Fibroblast of skin of left quadriceps (primary cell): ENCODE measurements at regions not wholly inside any gene's neighbourhood (a gene's known extent, or its start where the extent isn't known, plus 50 kb on each side); places are given as distances from the start of the nearest gene placed in this dataset.
A peak's percentile ranks its signal among the peaks of the same experiment; 100 is the strongest.

ENCODE experiments used
- DNase-seq, 2 experiments: peaks; one replicate each; pipeline ENCODE4 v3.0.0-alpha.2; 2013; ENCODE audit warnings: low read depth in 2 of 2

DNA sequence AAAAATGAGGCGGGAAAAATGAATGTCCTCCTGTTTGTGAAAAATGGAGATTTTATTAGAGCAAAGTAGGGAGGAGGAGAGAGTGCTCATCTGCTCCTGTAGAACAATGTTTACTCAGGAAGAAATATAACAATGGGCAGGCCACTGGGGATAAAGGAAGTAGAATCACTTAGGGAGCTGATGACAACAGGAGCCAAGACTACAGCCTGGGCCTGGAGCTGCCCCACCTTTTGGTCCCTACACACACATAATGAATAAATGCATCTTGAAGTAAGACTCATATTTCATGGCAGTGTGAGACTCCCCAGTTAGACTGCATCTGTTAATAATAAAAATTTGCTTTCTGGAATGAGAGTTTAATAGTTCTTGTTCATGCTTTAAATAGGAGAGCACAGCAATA lies 1939.8 kb downstream of the EFNA5 start:
- peak in 1 of 2 experiments; percentile 13 for DNase-seq

DNA sequence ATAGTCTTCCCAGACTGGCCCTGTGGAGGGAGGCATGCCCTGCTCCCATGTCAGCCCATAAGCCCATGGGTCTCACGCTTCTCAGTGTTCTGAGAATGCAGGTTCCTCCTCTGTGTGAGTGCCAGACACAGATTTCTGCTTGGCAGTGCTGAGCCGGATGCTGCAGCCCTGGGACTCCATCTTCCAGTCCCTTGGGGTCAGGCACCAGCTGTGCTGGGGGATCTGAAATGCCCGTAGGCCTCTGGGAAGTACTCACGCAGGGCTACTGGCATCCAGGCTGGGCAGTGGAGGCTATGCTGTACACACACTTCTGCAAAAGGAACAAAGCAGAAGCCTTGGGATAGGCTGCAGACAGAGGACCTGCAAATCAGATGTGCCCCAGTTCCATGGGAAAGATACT lies 1944.6 kb downstream of the EFNA5 start:
- no peak for DNase-seq

DNA sequence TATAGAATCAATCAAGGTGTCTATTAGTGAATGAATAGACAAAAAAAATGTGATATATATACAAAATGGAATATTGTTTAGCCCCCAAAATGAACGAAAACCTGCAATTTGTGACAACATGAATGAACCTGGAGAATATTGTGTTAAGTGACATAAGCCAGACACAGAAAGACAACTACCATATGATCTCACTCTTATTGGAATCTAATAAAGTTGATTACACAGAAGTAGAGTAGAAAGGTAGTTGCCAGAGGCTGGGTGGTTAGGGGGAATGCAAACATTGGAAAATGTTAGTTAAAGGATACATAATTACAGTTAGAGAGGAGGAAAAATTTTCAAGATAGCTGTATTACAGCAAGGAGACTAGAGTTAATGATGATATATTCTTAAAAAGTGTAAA lies 1962.3 kb downstream of the EFNA5 start:
- no peak for DNase-seq

DNA sequence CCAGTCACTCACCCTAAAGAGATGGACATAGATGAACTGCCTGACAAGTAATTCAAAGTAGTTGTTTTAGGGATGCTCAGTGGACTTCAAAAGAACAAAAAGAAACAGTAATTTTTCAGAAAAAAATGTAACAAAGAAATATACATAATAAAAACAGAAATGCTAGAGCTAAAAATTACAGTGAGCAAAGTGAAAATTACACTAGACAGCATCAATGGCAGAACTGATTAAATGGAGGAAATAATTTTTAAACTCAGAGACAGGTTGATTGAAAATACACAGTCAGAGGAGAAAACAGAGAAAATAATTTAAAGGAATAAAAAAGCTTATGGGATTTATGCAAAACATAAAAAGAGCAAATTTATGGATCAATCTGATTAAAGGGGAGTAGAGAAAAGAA lies 1968.4 kb downstream of the EFNA5 start:
- no peak for DNase-seq

DNA sequence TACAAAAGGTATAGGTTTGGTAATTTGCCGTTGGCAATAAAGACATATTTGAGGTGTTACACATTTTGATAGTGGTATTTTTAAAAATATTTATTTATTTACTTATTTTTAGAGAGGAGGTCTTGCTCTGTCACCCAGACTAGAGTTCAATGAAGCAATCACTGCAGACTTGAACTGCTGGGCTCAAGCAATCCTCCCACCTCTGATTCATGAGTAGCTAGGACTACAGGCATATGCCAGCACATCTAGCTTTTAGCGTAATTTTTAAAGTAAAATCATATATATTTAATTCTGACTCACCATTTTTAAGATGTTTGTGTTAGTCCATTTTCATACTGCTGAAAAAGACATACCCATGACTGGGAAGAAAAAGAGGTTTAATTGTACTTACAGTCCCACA lies 1974.3 kb downstream of the EFNA5 start:
- no peak for DNase-seq

DNA sequence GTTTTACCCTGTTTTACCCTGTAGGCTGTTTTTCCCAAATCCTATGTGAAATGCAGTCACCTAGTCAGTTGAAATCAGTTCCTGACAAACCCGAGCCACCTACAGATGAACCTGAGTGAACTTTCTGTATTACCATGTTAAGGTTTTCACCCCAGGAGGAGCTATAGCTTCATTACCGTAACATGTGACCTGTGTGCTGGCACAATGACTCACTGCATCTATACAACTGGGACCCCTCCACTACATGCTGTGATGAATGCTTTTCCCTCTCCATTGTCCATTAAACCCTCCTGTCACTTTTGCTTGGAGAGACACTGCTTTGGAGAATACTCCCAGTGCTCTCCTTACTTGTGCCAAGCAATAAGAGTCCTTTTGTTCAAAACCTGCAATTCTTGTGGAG lies 1974.8 kb downstream of the EFNA5 start:
- DNase-seq: no peak

DNA sequence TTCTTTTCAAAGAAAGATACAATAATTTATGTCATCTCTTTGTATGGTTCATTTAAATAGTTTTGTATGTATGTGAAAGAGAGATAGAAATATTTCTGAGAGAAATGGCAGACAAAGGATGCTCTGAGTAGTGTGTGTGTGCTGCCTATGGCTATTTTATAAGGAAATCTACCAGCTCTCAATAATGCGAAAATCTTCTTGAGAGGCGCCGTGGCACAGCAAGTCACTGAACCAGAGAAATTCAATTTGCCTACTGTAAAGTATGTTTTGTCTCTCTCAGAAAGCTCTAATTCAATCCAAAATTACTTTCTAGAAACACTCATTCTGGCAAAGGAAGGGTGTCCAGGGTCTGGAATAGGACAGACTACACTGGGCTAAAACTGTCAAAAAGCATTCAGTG lies 1981.1 kb downstream of the EFNA5 start:
- no peak for DNase-seq

DNA sequence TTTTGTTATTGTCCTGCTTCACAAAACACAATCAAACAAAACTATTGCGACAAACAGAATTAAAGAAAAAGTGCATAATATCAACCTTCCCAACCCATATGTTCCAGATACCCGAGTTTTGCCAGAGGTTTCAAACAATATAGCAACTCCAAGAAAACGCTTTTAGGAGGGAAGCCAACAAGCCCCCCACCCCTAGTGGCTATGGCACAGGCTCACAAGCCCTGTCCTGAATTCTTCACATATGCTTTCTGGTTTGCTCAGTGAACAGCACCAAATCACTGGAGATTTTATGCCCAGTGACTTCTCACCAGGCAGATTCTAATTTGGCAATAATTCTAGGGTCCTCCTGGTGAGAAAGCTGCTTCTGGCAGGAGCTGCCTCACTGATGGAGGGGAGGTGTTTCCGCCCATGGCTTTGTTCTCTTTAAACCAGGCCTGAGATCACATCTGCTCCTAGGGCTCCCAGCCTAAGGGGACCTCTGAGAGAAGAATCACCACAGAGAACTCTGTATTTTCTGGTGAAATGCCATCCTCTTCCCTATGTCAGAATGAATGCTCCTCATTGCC lies 1982.4 kb downstream of the EFNA5 start:
- DNase-seq: no peak

DNA sequence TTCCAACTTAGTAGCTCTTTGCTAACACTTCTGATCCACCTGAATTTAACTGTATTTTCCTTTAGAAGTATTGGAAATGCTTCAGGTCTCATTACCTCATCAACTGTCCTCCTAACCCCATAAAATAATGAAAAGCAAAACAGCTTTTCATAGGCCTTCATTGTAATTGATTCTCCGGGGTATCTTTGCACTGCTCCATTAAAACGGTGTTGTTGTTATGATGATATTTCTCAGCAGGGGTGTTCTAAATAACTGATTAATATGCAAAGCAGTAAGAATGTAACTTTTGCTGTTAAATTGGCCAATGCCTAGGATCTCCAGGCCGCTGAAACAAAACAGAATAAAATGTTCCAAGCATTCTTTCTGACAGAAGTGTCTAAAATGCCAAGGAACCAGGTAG lies 1983.2 kb downstream of the EFNA5 start:
- DNase-seq: no peak

DNA sequence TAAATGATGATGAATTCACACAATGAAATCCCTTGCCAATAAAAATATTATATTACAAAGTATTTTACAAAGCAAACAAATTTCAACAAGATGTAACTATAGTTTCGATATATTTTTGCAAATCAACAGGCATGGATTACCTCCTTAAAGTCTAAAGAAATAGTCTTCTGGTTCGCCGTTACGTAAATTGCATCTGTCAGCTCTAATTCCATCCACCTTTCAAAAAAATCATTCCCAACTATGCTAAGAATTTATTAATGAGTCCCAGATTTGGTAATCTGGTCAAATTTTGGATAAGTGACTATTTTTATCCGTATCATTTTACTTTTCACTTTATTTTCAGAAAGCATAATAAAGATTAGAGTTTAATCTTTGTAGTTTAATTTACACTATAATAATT lies 1984.9 kb downstream of the EFNA5 start:
- DNase-seq: no peak

DNA sequence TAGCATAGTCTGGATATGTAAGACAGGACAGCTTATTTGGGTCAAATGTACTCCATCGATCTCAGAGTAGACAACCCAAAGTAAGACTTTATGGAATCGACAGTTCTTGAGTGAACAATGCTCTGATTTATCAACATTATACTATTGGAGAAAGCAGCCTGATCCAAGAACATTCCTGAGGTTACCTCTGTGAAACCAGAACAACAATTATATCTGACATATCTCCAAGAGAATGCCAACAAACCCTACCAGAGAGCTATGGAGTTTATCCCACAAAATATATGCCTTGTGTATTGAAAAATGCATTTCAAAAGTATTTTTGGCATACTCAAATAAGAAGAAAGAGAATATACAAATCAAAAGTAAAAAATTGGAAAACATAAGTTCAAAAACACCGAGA lies 1985.9 kb downstream of the EFNA5 start:
- DNase-seq: peak in 1 of 2 experiments; percentile 0

DNA sequence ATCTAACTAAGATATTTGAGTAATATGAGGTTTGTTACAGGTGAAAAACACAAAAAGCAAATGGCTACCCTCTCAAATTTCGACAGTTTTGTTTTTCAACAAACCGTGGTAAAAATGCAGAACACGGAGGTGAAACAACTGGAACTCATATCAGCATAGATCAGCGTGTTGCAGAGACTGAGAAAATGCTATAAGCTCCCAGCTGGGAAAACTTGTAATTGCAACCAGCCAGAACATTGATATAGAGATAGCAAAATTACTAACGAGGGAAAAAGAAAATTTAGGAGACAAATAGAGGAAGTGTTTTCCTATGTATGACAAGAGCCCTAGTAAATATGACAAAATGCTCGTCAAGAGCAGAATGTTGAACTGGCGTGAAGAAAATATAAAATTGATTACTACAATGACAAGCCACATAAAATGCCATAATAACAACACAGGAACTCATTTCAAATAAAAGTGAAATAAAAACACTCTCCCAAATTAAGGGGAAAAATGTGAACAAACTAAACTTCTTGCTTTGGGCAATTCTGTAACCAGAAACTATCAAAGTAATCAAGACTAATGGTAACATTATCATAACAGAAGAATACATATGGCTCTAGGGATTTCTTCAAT lies 1989.8 kb downstream of the EFNA5 start:
- no peak for DNase-seq

DNA sequence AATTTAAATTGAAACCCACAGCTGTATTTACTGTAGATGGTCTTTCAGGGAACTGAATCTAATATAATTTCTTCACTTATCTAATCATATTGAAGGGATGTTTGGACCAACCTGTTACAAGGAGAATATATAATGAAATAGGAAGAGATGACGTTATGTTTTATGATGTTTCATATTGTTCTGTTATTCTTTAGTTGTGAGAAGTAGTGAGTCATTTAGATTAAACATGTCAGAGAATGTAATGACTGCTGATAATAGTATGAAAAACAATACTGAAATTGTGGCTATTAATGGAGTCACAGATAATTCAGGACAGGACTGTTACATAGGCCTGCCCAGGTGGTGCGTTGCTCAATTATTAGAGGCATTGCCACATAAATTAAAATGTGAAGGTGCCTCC lies 1993.4 kb downstream of the EFNA5 start:
- DNase-seq: no peak

DNA sequence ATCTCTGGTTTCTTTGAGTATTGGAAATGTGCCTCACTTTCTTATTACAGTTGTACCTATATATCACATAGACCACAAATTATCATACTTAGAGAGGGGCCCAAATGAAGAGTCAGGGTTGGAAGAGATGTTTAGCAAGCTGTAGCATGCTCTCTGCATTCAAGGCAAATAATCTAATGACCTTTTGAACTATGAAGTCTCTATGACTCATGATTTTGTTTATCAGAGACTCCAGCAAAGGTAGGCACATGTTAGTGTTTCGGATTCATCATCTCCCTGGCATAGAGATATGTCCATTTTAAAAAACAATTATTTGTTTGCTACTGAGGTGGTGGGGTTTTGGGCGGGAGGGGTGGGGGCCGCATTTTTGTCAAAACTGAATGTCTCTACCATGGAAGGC lies 2000.1 kb downstream of the EFNA5 start:
- DNase-seq: no peak

DNA sequence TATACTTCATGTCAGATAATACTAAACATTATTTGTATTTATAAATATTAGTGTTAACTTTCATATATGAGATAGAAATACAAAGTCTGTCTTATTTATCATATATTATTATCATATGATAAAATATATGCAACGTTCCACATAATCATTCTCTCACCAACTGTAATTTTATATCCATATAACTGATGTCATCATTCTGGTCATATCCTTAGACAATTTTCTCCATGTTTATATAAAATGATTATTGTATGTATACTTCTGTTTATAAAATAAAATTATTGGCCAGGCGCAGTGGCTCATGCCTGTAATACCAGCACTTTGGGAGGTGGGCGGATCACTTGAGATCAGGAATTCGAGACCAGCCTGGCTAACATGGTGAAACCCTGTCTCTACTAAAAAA lies 2007.1 kb downstream of the EFNA5 start:
- DNase-seq: no peak

DNA sequence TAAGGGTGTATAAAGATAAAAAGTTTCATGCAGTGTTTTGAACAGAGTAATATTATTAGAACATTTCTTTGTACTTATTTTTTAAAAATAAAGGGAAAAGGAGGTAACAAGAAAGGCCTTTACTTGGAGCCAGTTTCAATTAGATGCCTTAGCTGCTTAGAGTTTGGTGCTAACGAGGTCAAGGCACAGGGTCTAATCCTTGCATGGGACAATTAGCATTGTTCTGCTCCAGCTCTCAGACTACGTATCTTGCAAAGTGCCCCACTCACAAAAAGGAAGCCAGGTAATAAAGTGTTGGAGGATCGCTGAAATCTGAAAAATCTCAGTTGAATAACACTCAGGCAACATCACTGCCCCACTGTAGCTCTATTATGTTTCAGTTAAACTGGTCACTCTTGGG lies 2011.3 kb downstream of the EFNA5 start:
- no peak for DNase-seq

DNA sequence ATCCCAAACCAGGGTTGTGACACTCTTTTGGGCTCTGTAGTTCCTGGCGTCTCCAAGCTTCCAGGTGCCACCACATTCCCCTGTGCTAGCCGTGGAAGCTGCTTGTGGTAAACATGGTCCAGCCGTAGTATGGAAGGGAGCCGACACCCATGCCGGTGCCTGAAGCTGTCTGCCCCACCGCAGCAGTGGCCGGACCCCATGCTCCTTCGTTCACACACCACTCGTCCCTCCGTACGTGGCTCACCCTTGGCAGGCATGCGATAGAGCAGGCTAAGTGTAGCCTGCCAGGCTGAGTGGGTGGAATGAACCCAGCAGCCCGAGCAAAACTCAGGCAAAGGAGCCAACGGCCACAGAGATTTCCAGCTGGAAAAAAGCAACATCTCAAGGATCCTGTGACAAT lies 2030.4 kb downstream of the EFNA5 start:
- no peak for DNase-seq

DNA sequence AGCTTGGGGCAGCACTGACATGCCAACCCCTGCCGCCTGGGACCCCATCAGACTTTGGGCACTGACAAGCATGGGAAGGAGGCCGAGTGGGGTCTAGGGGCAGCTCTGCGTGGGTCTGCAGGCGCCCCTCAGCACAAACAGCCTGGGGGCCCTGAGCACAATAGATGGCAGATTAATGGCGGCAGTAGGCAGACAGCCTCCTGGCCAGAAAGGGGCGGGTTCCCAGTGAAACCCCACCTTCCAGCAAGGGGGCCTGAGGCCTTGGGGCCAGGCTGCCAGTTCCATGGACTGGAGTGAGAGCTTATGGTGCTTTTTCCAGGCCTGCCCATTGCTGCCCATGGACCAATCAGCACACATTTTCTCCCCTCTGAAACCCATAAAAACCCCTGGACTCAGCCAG lies 2031.2 kb downstream of the EFNA5 start:
- DNase-seq: no peak

DNA sequence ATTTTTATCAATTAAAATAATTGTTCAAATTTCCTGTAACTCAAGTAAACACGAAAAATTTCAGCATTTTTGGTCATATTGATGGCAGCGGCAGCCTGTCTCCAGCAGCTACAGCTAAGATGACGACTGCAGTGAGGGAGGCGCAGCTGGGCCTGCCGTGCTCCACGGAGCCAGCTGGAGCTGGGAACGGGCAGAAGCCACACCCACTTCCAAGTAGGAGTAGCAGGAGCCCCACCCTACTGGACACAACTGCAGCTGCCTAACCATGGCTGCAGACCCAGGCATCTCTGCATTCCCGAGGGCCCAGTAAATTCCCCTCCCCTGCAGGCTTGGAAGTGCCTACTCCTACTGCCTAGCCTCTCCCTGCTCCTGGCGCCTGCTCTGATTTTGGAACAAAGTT lies 2031.7 kb downstream of the EFNA5 start:
- no peak for DNase-seq

DNA sequence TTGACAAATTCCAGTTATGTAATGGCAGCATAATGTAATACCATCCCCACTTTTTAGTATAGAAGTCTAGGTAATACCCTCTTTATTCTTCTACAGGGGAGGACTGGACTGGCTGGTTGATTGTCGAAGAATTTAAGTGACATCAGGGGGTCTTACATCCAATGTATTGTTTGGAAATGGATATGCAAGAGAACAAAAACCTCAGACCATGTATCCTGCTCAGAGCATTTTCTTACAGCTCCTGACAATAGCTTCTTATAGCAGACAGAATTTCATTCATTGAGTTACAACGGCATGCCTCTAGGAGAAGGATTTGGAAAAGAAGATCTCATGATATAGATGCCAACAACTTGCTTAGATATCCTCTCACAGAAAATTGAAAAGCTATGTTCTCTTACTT lies 2032.3 kb downstream of the EFNA5 start:
- DNase-seq: no peak

DNA sequence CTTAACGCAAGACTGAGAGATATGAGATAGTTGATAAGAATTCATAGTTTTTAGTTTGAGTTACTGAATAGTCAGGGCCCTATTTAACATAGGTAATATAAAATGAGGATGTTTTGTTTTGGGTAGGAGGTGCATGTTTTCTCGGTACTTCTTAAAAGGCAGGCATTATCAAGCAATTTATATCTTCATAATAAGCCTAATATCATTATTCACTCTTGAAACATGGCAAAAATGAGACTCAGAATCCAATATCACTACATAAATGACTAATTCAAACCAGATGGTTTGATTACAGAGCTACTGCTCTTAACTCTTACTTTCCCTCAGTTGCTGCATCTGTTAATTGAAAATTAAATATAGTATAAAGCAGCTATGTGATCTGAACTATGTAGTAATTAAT lies 2038.7 kb downstream of the EFNA5 start:
- DNase-seq: peak in 1 of 2 experiments; percentile 4

DNA sequence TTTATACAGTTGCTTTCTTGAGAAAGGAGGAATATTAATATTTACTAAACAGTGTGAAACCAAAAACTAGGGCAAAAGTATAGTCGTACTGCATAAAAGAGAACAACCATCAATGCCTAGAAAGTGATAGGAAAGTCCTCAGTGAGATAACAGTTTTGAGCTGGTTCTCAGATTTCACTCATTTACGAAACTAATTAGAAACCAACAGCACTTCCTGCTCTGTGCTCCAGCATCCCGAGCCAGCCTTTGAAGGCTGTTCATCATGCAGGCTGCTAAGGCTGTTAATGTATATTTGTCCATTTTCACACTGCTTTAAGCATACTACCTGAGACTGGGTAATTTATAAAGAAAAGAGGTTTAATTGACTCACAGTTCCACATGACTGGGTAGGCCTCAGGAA lies 2039.9 kb downstream of the EFNA5 start:
- no peak for DNase-seq

DNA sequence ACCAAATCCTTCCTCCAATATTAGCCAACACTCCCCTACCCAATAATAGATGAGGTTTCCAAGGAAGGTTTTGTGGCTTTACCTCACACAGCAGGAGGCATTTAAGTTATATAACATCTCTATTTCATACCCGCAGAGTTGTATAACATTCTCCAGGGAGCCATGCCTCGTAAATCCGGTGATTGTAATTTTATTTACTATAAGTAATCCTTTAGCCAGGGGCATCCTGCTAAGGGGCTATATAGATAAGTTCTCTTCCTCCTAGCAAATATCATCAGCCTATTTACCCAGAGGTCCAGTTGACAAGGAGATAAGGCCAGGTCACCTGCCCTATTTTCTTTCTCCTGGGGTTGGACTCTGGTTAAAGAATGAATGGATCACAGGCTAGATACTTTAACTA lies 2051.0 kb downstream of the EFNA5 start:
- no peak for DNase-seq
